Heart left ventricle (tissue), 16 donors: ENCODE measurements at regions not wholly inside any gene's neighbourhood (a gene's known extent, or its start where the extent isn't known, plus 50 kb on each side); places are given as distances from the start of the nearest gene placed in this dataset.
"Not testable (repeated sequence)": the region's sequence is repeated elsewhere in the genome, so short reads cannot be mapped to it uniquely, and the experiment has no call there.

Experiments
- ATAC-seq, 4 donors: fragments of 200-7000 bp; cut with Tn5 transposase; one replicate each; pipeline ENCODE4 v1.9.1; 2020 to 2022; ENCODE audit warnings: moderate library complexity in 4 of 4, mild to moderate bottlenecking in 3 of 4, moderate number of reproducible peaks in 1 of 4
- DNase-seq, 5 donors: peaks; one replicate each; pipeline ENCODE4 v3.0.0-alpha.2; 2020
- H3K27ac ChIP-seq, 12 donors: fragments of 200-600 bp; sonication (generic) in 4 of 12; one replicate each; pipeline versions ENCODE4 v1.5.0 to v1.8.0; 2016 to 2022; ENCODE audit warnings: mild to moderate bottlenecking in 2 of 12
- H3K27me3 ChIP-seq, 9 donors: fragments of 200-600 bp; sonication (generic) in 2 of 9; one replicate each; pipeline versions ENCODE4 v1.5.1 to v1.8.0; 2016 to 2022; ENCODE audit warnings: mild to moderate bottlenecking in 3 of 9
- H3K36me3 ChIP-seq, 9 donors: fragments of 200-600 bp; sonication (generic) in 2 of 9; one replicate each; pipeline versions ENCODE4 v1.5.0 to v1.8.0; 2018 to 2022; ENCODE audit warnings: mild to moderate bottlenecking in 2 of 9
- H3K4me1 ChIP-seq, 12 donors: fragments of 200-600 bp; sonication (generic) in 4 of 12; one replicate each; pipeline versions ENCODE4 v1.5.0 to v1.8.0; 2016 to 2022; ENCODE audit warnings: mild to moderate bottlenecking in 3 of 12
- H3K4me3 ChIP-seq, 12 donors: fragments of 200-600 bp; sonication (generic) in 4 of 12; one replicate each; pipeline versions ENCODE4 v1.5.0 to v1.8.0; 2017 to 2022; ENCODE audit warnings: mild to moderate bottlenecking in 9 of 12, moderate library complexity in 4 of 12
- H3K9me3 ChIP-seq, 12 donors: fragments of 200-600 bp; sonication (generic) in 4 of 12; one replicate each; pipeline versions ENCODE4 v1.5.0 to v1.8.0; 2016 to 2022; ENCODE audit warnings: mild to moderate bottlenecking in 1 of 12
- POLR2A ChIP-seq, 2 donors: fragments of 450-650 bp; IDR thresholded peaks; one replicate each; pipeline ENCODE4 v1.6.1; 2017; ENCODE audit warnings: antibody characterized with exemption in 2 of 2, mild to moderate bottlenecking in 2 of 2, moderate library complexity in 2 of 2
- WGBS, 4 donors: extraction: QIAGEN DNeasy Blood & Tissue Kit in 2 of 4; methylation state at CpG; one replicate each; pipeline versions ENCODE4 v1.1.5 to v1.1.7; 2013 to 2018; 5-methylcytosine and 5-hydroxymethylcytosine counted together
- intact Hi-C, 10 donors: fragments of 100-400 bp; cut with DNase I; formaldehyde crosslinking; loops; one replicate each; pipeline versions ENCODE4 v1.11.1 to v1.14.2; 2022
- TF ChIP-seq, protein P1 (sequence below), 12 donors: fragments of 200-600 bp; sonication (generic) in 4 of 12; IDR thresholded peaks; one replicate each; pipeline versions ENCODE4 v1.5.0 to v1.8.0; 2018 to 2022; ENCODE audit warnings: antibody characterized with exemption in 12 of 12, mild to moderate bottlenecking in 5 of 12
- donor health status: ischemic (EF 13 %, LVEDD 7.1; RV severe dilation, severe dysfunction).
- donor health status: healthy with polysubstance abuse.
- donor health status: DM: no; HTN: yes; CAD: no.
- donor health status: DM: no; HTN: no; CAD: no.
- donor health status: ischemic (EF 25% LVEDD 6.9; RV normal size, moderate dysfunction).
- donor health status: ischemic (EF 25% LVEDD 5.7; RV mildly dilated, moderate dysfunction).
- donor health status: healthy.
- donor health status: DM: yes; HTN: yes; CAD: no.
- donor health status: ischemic (EF 35%, LVEDD 5.7; RV mildly dilated, moderate dysfunction).
- donor health status: nonischemic (EF 11% LVEDD 7.7; RV severe dilation, severe dysfunction).
- donor health status: DM: yes; HTN: yes; CAD: no.
- donor health status: PGD.
- donor health status: ischemic (EF 29% LVEDD 5.4; RV normal size, mild dysfunction).
- donor health status: nonischemic (EF 23%, LVEDD 6.1; RV moderate dilation, normal function).

DNA sequence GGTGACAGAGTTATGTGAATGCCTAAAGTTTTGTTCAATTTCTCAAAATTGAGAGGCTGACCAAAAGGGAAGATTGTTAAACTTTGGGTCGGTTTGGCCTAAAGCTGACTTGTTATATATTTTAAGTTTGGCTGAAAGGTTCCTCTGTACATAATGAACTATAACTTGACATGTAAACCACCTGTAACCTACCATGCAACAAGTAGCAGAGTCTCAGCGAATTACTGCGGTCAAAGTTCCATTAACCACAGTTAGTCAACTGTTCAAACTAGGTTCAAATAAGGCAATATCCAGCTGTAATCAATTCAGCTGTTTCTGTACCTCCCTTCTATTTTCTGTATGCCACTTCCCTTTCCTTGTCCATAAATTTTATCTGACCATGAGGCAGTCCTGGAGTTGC lies 325.1 kb upstream of the NMUR2 start:
- H3K4me3 ChIP-seq: no peak overlapping the region

DNA sequence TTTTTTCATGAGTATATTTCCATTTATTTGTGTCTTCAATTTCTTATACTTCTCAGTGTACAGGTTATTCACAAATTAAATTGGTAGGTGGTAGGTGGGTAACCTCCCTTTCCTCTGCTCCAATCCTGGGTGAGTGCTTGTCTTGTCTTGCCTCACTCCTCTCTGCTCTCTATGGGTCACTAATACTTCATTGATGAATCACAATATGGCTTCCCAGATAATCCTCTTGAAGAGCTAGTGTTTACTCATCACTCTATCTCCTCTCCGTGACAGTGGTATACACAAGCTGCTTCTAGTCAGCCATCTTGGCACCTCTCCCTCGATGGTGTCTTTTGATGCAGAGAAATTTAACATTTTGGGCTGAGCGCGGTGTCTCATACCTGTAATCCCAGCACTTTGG lies 331.8 kb upstream of the NMUR2 start:
- Histone ChIP-seq H3K9me3 (peaks cover 0 to 20% (median 9%) of the 10 kb centered on the region in 12 donors), H3K36me3 (no peaks in the 10 kb centered on the region), H3K4me1 (no peaks in the 10 kb centered on the region), H3K27me3 (no peaks in the 10 kb centered on the region), H3K4me3 (no peak overlapping the region), H3K27ac (no peak overlapping the region)
- no peak for DNase-seq
- 78 to 85% (median 82%) methylated on average over 4 of the region's 4 CpGs for WGBS, 4 donors
- ATAC-seq: no peak
- intact Hi-C loops: no loop called here
- TF ChIP-seq, protein P1, sequence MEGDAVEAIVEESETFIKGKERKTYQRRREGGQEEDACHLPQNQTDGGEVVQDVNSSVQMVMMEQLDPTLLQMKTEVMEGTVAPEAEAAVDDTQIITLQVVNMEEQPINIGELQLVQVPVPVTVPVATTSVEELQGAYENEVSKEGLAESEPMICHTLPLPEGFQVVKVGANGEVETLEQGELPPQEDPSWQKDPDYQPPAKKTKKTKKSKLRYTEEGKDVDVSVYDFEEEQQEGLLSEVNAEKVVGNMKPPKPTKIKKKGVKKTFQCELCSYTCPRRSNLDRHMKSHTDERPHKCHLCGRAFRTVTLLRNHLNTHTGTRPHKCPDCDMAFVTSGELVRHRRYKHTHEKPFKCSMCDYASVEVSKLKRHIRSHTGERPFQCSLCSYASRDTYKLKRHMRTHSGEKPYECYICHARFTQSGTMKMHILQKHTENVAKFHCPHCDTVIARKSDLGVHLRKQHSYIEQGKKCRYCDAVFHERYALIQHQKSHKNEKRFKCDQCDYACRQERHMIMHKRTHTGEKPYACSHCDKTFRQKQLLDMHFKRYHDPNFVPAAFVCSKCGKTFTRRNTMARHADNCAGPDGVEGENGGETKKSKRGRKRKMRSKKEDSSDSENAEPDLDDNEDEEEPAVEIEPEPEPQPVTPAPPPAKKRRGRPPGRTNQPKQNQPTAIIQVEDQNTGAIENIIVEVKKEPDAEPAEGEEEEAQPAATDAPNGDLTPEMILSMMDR (IDR thresholded peaks at IDR 0.05): no peak
- TF ChIP-seq POLR2A (IDR thresholded peaks at IDR 0.05): no peak

More for the DNA sequence above, 325.1 kb upstream of the NMUR2 start:
- Histone ChIP-seq H3K4me1 (no peaks in the 10 kb centered on the region), H3K27ac (no peak overlapping the region), H3K9me3 (peaks cover 0 to 13% (median 0%) of the 10 kb centered on the region in 12 donors), H3K36me3 (no peaks in the 10 kb centered on the region), H3K27me3 (no peaks in the 10 kb centered on the region)
- WGBS, 4 donors: 90 to 95% (median 92%) methylated on average over 3 of the region's 3 CpGs
- no peak for TF ChIP-seq POLR2A (IDR thresholded peaks at IDR 0.05)
- TF ChIP-seq, protein P1 (IDR thresholded peaks at IDR 0.05): no peak
- intact Hi-C loops: no loop called here
- DNase-seq: no peak
- no peak for ATAC-seq

DNA sequence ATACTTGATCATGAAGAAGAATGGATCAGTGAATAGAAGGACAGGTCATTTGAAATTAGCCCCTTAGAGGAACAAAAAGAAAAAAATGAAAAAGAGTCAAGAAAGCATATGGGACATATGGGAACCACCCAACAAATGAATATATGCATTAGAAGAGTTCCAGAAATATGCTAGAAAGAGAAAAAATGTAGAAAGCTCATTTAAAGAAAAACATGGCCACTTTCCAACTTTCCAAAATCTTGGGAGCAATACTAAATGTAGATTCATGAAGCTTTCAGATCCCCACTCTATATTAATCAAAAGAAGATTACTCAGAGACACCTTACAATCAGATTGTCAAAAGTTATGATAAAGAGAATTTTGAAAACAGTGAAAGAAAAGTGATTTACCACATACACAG lies 334.8 kb upstream of the NMUR2 start:
- ATAC-seq: no peak
- intact Hi-C loops: no loop called here
- H3K9me3 ChIP-seq: peaks cover 0 to 20% (median 9%) of the 10 kb centered on the region in 12 donors
- no peaks in the 10 kb centered on the region for H3K36me3 ChIP-seq
- no peak for DNase-seq
- no peaks in the 10 kb centered on the region for H3K4me1 ChIP-seq
- H3K27ac ChIP-seq: no peak overlapping the region
- no peak overlapping the region for H3K4me3 ChIP-seq
- no peaks in the 10 kb centered on the region for H3K27me3 ChIP-seq
- no peak for TF ChIP-seq POLR2A (IDR thresholded peaks at IDR 0.05)
- TF ChIP-seq, protein P1 (IDR thresholded peaks at IDR 0.05): no peak

DNA sequence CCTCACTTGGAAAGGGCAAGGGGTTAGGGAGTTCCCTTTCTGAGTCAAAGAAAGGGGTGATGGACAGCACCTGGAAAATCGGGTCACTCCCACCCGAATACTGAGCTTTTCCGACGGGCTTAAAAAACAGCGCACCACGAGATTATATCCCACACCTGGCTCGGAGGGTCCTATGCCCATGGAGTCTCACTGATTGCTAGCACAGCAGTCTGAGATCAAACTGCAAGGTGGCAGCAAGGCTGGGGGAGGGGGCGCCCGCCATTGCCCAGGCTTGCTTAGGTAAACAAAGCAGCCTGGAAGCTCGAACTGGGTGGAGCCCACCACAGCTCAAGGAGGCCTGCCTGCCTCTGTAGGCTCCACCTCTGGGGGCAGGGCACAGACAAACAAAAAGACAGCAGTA lies 336.0 kb upstream of the NMUR2 start:
- WGBS, 4 donors: 78 to 98% (median 84%) methylated on average over 5 to 10 of the region's 10 CpGs
- intact Hi-C loops: not testable (repeated sequence)
- peaks cover 0 to 20% (median 9%) of the 10 kb centered on the region in 12 donors for H3K9me3 ChIP-seq

DNA sequence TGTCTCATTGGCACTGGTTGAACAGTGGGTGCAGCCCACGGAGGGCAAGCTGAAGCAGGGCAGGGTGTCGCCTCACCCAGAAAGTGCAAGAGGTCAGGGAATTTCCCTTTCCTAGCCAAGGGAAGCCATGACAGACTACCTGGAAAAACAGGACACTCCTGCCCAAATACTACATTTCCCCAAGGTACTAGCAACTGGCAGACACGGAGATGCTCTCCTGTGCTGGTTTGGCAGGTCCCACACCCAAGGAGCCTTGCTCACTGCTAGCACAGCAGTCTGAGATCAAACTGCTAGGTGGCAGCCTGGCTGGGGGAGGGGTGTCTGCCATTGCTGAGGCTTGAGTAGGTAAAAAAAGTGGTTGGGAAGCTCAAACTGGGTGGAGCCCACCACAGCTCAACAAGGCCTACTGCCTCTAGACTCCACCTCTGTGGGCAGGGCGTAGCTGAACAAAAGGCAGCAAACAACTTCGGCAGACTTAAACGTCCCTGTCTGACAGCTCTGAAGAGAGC lies 382.7 kb upstream of the NMUR2 start:
- H3K27me3 ChIP-seq, ATAC-seq, DNase-seq, intact Hi-C loops, H3K27ac ChIP-seq, H3K4me1 ChIP-seq, H3K36me3 ChIP-seq, H3K4me3 ChIP-seq: not testable (repeated sequence)
- WGBS, 4 donors: 50 to 77% (median 61%) methylated on average over 5 to 6 of the region's 6 CpGs
- H3K9me3 ChIP-seq: peaks cover 0 to 15% (median 0%) of the 10 kb centered on the region in 12 donors

More for the DNA sequence above, 336.0 kb upstream of the NMUR2 start:
- not testable (repeated sequence) for ATAC-seq, DNase-seq, H3K4me1 ChIP-seq, H3K27me3 ChIP-seq, H3K36me3 ChIP-seq, H3K27ac ChIP-seq, H3K4me3 ChIP-seq
